T-cell (primary cell): ENCODE measurements at regions not wholly inside any gene's neighbourhood (a gene's known extent, or its start where the extent isn't known, plus 50 kb on each side); places are given as distances from the start of the nearest gene placed in this dataset.
"Not testable (repeated sequence)": the region's sequence is repeated elsewhere in the genome, so short reads cannot be mapped to it uniquely, and the experiment has no call there.

ENCODE experiments used
- ATAC-seq, 4 experiments: fragments of 200-7000 bp in 3 of 4; fragments of 150-1000 bp in 1 of 4; cut with Tn5 transposase; replicated peaks in 1 of 4; 1 replicate in 3 of 4; 2 replicates in 1 of 4; pipeline ENCODE4 v1.10.0; 2021; ENCODE audit warnings: moderate library complexity in 3 of 4, mild to moderate bottlenecking in 2 of 4, moderate number of reproducible peaks in 1 of 4
- CTCF ChIA-PET, 2 donors: fragments of 300-600 bp; sonication (Branson Sonifier 250); formaldehyde crosslinking; loops; one replicate each; lab custom pipeline; 2022; ENCODE audit warnings: antibody characterized with exemption in 2 of 2; lab: Charles Lee
- POLR2A ChIA-PET, 2 donors: fragments of 300-600 bp; sonication (Branson Sonifier 250); formaldehyde crosslinking; loops; one replicate each; lab custom pipeline; 2022; ENCODE audit warnings: antibody characterized with exemption in 2 of 2; lab: Charles Lee
- DNase-seq, 35 experiments: peaks; one replicate each; pipeline versions ENCODE4 v3.0.0 to v3.0.0-alpha.2; 2013 to 2023
- H3K27ac ChIP-seq: one replicate; pipeline ENCODE4 v1.5.1; 2013; ENCODE audit warnings: low read length
- H3K27me3 ChIP-seq, 2 experiments: replicated peaks in 1 of 2; 1 replicate in 1 of 2; 2 replicates in 1 of 2; pipeline versions ENCODE4 v1.6.1 to v1.7.0; 2013; ENCODE audit warnings: low read length in 1 of 2, mixed read lengths in 1 of 2; ENCODE audit not compliant: control insufficient read depth in 2 of 2, insufficient read depth in 2 of 2; ENCODE audit errors: extremely low read depth in 1 of 2
- H3K36me3 ChIP-seq, 2 donors: 1 replicate in 1 of 2; 2 replicates in 1 of 2; pipeline versions ENCODE4 v1.6.1 to v1.7.0; 2013; ENCODE audit warnings: low read length in 1 of 2; ENCODE audit not compliant: control insufficient read depth in 2 of 2, insufficient read depth in 1 of 2; ENCODE audit errors: extremely low read depth in 1 of 2
- H3K4me1 ChIP-seq, 2 experiments: 1 replicate in 1 of 2; 2 replicates in 1 of 2; pipeline versions ENCODE4 v1.6.1 to v1.7.0; 2013; ENCODE audit warnings: low read length in 2 of 2, mixed read lengths in 1 of 2; ENCODE audit not compliant: insufficient read depth in 2 of 2, control insufficient read depth in 1 of 2; ENCODE audit errors: extremely low read depth in 1 of 2
- H3K4me3 ChIP-seq, 2 donors: 1 replicate in 1 of 2; 2 replicates in 1 of 2; pipeline versions ENCODE4 v1.5.1 to v1.7.0; 2013; ENCODE audit warnings: mild to moderate bottlenecking in 2 of 2, low read length in 1 of 2, moderate library complexity in 1 of 2; ENCODE audit not compliant: control insufficient read depth in 1 of 2; ENCODE audit errors: extremely low read depth in 1 of 2
- H3K9me3 ChIP-seq: 2 replicates; pipeline ENCODE4 v1.7.0; 2013
- H3K27ac Mint-ChIP-seq, 2 donors: one replicate each; pipeline ENCODE4 v1.8.0; 2020 to 2021; ENCODE audit warnings: mild to moderate bottlenecking in 2 of 2, mixed read lengths in 2 of 2
- H3K27me3 Mint-ChIP-seq, 2 donors: one replicate each; pipeline ENCODE4 v1.8.0; 2021 to 2022; ENCODE audit warnings: mixed read lengths in 2 of 2
- H3K36me3 Mint-ChIP-seq: one replicate; pipeline ENCODE4 v1.8.0; 2021; ENCODE audit warnings: mixed read lengths
- H3K4me1 Mint-ChIP-seq, 3 donors: one replicate each; pipeline ENCODE4 v1.8.0; 2020 to 2022; ENCODE audit warnings: mixed read lengths in 3 of 3, mild to moderate bottlenecking in 1 of 3
- H3K4me3 Mint-ChIP-seq, 3 donors: one replicate each; pipeline ENCODE4 v1.8.0; 2020 to 2022; ENCODE audit warnings: mild to moderate bottlenecking in 3 of 3, mixed read lengths in 3 of 3, moderate library complexity in 3 of 3
- H3K9me3 Mint-ChIP-seq, 3 donors: one replicate each; pipeline ENCODE4 v1.8.0; 2020 to 2022; ENCODE audit warnings: mixed read lengths in 3 of 3
- WGBS: methylation state at CpG from one replicate; pipeline ENCODE4 v1.1.5; 2013; ENCODE audit warnings: missing lambda C conversion rate; ENCODE audit not compliant: insufficient coverage; 5-methylcytosine and 5-hydroxymethylcytosine counted together

- H3K27ac Mint-ChIP-seq, H3K27ac ChIP-seq, H3K4me1 Mint-ChIP-seq, ATAC-seq, H3K9me3 ChIP-seq, CTCF ChIA-PET, H3K4me3 ChIP-seq, H3K36me3 ChIP-seq, H3K9me3 Mint-ChIP-seq, DNase-seq, H3K27me3 Mint-ChIP-seq, H3K4me1 ChIP-seq, H3K4me3 Mint-ChIP-seq, POLR2A ChIA-PET, H3K27me3 ChIP-seq, H3K36me3 Mint-ChIP-seq: not testable (repeated sequence)
- no CpG with 5 or more reads among the region's 2 CpGs for WGBS
Measured at GRCh38 chr5:34096033-34096432, 53.0 kb upstream of the C1QTNF3 start.

GRCh38 chr5:34099891-34100290 lies 56.9 kb upstream of the C1QTNF3 start:
- POLR2A ChIA-PET, H3K27ac Mint-ChIP-seq, DNase-seq, H3K27ac ChIP-seq, ATAC-seq, H3K27me3 Mint-ChIP-seq, H3K9me3 ChIP-seq, H3K4me3 ChIP-seq, CTCF ChIA-PET, H3K27me3 ChIP-seq, H3K4me1 ChIP-seq, H3K36me3 ChIP-seq, H3K4me1 Mint-ChIP-seq, H3K9me3 Mint-ChIP-seq, H3K4me3 Mint-ChIP-seq, H3K36me3 Mint-ChIP-seq: not testable (repeated sequence)
- WGBS: no CpG with 5 or more reads among the region's 3 CpGs

GRCh38 chr5:34101567-34101966 lies 58.6 kb upstream of the C1QTNF3 start:
- H3K4me3 ChIP-seq, H3K27ac ChIP-seq, H3K9me3 ChIP-seq, POLR2A ChIA-PET, H3K9me3 Mint-ChIP-seq, H3K36me3 Mint-ChIP-seq, H3K27me3 ChIP-seq, H3K4me3 Mint-ChIP-seq, CTCF ChIA-PET, H3K4me1 ChIP-seq, H3K36me3 ChIP-seq, H3K27me3 Mint-ChIP-seq, H3K4me1 Mint-ChIP-seq, H3K27ac Mint-ChIP-seq, DNase-seq, ATAC-seq: not testable (repeated sequence)

- H3K4me1 ChIP-seq, H3K27me3 ChIP-seq, H3K4me1 Mint-ChIP-seq, H3K36me3 ChIP-seq, ATAC-seq, H3K4me3 Mint-ChIP-seq, DNase-seq, H3K9me3 ChIP-seq, CTCF ChIA-PET, H3K27ac ChIP-seq, H3K4me3 ChIP-seq, H3K36me3 Mint-ChIP-seq, POLR2A ChIA-PET, H3K27ac Mint-ChIP-seq, H3K27me3 Mint-ChIP-seq, H3K9me3 Mint-ChIP-seq: not testable (repeated sequence)
- WGBS: no CpG with 5 or more reads among the region's 2 CpGs
Measured at GRCh38 chr5:34108897-34109296, 65.9 kb upstream of the C1QTNF3 start.

GRCh38 chr5:34124280-34124679 lies 81.3 kb upstream of the C1QTNF3 start:
- peaks cover 21% of the 10 kb centered on the region for H3K36me3 Mint-ChIP-seq
- DNase-seq, H3K27me3 Mint-ChIP-seq, H3K9me3 Mint-ChIP-seq, POLR2A ChIA-PET, H3K27ac Mint-ChIP-seq, H3K4me1 ChIP-seq, H3K27ac ChIP-seq, H3K9me3 ChIP-seq, H3K4me3 ChIP-seq, CTCF ChIA-PET, H3K4me3 Mint-ChIP-seq, H3K4me1 Mint-ChIP-seq, ATAC-seq, H3K36me3 ChIP-seq, H3K27me3 ChIP-seq: not testable (repeated sequence)
- WGBS: no CpG with 5 or more reads among the region's 3 CpGs

GRCh38 chr5:34125354-34125753 lies 82.3 kb upstream of the C1QTNF3 start:
- H3K36me3 Mint-ChIP-seq: peaks cover 16% of the 10 kb centered on the region
- H3K36me3 ChIP-seq, H3K27me3 Mint-ChIP-seq, H3K27ac Mint-ChIP-seq, H3K4me3 Mint-ChIP-seq, ATAC-seq, H3K27ac ChIP-seq, H3K27me3 ChIP-seq, H3K4me1 ChIP-seq, POLR2A ChIA-PET, CTCF ChIA-PET, H3K9me3 Mint-ChIP-seq, DNase-seq, H3K9me3 ChIP-seq, H3K4me3 ChIP-seq, H3K4me1 Mint-ChIP-seq: not testable (repeated sequence)
- no CpG with 5 or more reads among the region's 3 CpGs for WGBS

- POLR2A ChIA-PET, CTCF ChIA-PET, ATAC-seq: not testable (repeated sequence)
Measured at GRCh38 chr5:34126741-34127140, 83.7 kb upstream of the C1QTNF3 start.

More at GRCh38 chr5:34126741-34127140, 83.7 kb upstream of the C1QTNF3 start:
- not testable (repeated sequence) for H3K36me3 Mint-ChIP-seq, H3K4me1 ChIP-seq, H3K9me3 ChIP-seq, H3K4me1 Mint-ChIP-seq, H3K27ac Mint-ChIP-seq, H3K36me3 ChIP-seq, H3K9me3 Mint-ChIP-seq, H3K4me3 Mint-ChIP-seq, H3K27me3 Mint-ChIP-seq, H3K27ac ChIP-seq, H3K4me3 ChIP-seq, H3K27me3 ChIP-seq, DNase-seq
- no CpG with 5 or more reads among the region's 3 CpGs for WGBS
